ENCODE measurements at regions not wholly inside any gene's neighbourhood (a gene's known extent, or its start where the extent isn't known, plus 50 kb on each side); places are given as distances from the start of the nearest gene placed in this dataset.

DNA sequence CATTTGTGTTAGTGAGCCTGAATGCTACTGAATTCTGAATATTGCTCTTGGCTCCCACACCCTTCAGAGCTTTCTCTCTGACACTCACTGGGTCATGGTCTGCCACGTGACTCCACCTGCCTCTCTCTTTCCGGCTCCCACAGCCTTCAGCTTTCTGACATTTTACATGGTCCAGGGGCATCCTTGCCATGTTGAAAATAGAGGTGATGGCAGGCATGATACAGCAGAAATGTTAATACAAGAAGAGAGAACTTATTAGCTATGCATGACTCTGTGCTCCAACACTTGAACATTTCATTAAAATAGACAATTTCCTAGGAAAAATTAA is 90.3 kb upstream of the CLDN5 start:
- intact Hi-C loops (cut with micrococcal nuclease): no loop called here
- POLR2A ChIA-PET: interaction anchor here (0.7 to 2.5 kb wide), 5 partner anchors 9 to 31 kb away, joined by 3 to 7 read pairs (median 5); no protein-coding TSS in a partner anchor
- FAIRE-seq: no peak
- TF ChIP-seq ZNF699 (CRISPR knock-in tag; IDR thresholded peaks at IDR 0.05; ENCODE audit: insufficient replicate concordance) (no peak), NFE2 (IDR thresholded peaks at IDR 0.05; ENCODE audit: low read depth) (peak; percentile 61), USF2 (CRISPR knock-in tag; IDR thresholded peaks at IDR 0.05) (peak; percentile 83), EZH2 (IDR thresholded peaks at IDR 0.05; ENCODE audit: borderline replicate concordance, low read depth, low read length) (peak; percentile 98; the same call in 1 of the 2 replicates), USF1 (CRISPR knock-in tag; IDR thresholded peaks at IDR 0.05) (peak; percentile 80), ZNF408 (CRISPR knock-in tag; IDR thresholded peaks at IDR 0.05; ENCODE audit: low read depth) (no peak), ZNF639 (CRISPR knock-in tag; conservative IDR thresholded peaks at IDR 0.05 in 1 of 2, IDR thresholded peaks at IDR 0.05 in 1 of 2) (0 out of 4 replicates have a peak, but pooled peaks of 1 of the 2 experiments have one; percentile 34), DLX4 (CRISPR knock-in tag; IDR thresholded peaks at IDR 0.05) (no peak), MAFG (tag; conservative IDR thresholded peaks at IDR 0.05) (0 out of 2 replicates have a peak, but pooled peaks have one; percentile 30), BHLHE40 (IDR thresholded peaks at IDR 0.05; ENCODE audit: low read length) (peak; percentile 39), MAZ (CRISPR knock-in tag; conservative IDR thresholded peaks at IDR 0.05 in 1 of 2, IDR thresholded peaks at IDR 0.05 in 1 of 2) (no peak), RAD51 (IDR thresholded peaks at IDR 0.05; ENCODE audit: borderline replicate concordance, low read depth) (peak; percentile 73)
- TF ChIP-seq, protein P1, sequence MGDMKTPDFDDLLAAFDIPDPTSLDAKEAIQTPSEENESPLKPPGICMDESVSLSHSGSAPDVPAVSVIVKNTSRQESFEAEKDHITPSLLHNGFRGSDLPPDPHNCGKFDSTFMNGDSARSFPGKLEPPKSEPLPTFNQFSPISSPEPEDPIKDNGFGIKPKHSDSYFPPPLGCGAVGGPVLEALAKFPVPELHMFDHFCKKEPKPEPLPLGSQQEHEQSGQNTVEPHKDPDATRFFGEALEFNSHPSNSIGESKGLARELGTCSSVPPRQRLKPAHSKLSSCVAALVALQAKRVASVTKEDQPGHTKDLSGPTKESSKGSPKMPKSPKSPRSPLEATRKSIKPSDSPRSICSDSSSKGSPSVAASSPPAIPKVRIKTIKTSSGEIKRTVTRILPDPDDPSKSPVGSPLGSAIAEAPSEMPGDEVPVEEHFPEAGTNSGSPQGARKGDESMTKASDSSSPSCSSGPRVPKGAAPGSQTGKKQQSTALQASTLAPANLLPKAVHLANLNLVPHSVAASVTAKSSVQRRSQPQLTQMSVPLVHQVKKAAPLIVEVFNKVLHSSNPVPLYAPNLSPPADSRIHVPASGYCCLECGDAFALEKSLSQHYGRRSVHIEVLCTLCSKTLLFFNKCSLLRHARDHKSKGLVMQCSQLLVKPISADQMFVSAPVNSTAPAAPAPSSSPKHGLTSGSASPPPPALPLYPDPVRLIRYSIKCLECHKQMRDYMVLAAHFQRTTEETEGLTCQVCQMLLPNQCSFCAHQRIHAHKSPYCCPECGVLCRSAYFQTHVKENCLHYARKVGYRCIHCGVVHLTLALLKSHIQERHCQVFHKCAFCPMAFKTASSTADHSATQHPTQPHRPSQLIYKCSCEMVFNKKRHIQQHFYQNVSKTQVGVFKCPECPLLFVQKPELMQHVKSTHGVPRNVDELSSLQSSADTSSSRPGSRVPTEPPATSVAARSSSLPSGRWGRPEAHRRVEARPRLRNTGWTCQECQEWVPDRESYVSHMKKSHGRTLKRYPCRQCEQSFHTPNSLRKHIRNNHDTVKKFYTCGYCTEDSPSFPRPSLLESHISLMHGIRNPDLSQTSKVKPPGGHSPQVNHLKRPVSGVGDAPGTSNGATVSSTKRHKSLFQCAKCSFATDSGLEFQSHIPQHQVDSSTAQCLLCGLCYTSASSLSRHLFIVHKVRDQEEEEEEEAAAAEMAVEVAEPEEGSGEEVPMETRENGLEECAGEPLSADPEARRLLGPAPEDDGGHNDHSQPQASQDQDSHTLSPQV (IDR thresholded peaks at IDR 0.05): no peak
- TF ChIP-seq, protein P2, sequence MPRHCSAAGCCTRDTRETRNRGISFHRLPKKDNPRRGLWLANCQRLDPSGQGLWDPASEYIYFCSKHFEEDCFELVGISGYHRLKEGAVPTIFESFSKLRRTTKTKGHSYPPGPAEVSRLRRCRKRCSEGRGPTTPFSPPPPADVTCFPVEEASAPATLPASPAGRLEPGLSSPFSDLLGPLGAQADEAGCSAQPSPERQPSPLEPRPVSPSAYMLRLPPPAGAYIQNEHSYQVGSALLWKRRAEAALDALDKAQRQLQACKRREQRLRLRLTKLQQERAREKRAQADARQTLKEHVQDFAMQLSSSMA (CRISPR knock-in tag; IDR thresholded peaks at IDR 0.05): 0 out of 2 replicates have a peak, but pooled peaks have one; percentile 28

More for the DNA sequence above, 90.3 kb upstream of the CLDN5 start:
- no peaks in the 10 kb centered on the region for H3K9me3 ChIP-seq (replicated peaks; ENCODE audit: control insufficient read depth, insufficient read depth, low read depth, low read length)
- CTCF ChIA-PET (ENCODE audit: low intra/inter-chr PET ratio): no interaction called here
- no peak overlapping the region for H2AFZ ChIP-seq (ENCODE audit: low read depth, low read length)
- no peak overlapping the region for H3K4me2 ChIP-seq (ENCODE audit: insufficient read depth, low read length)
- 5% methylated on average over 2 of the region's 2 CpGs for WGBS (ENCODE audit: insufficient coverage, low coverage, missing lambda C conversion rate)
- H3K27me3 ChIP-seq (ENCODE audit: control insufficient read depth in 2 of 2, insufficient read depth in 2 of 2, low read length in 2 of 2): peaks cover 79 to 87% of the 10 kb centered on the region in 2 experiments
- no TSS peak for BruUV-seq (replicated peaks)
- ATAC-seq (no peak), DNase-seq (ENCODE audit: extremely low read depth in 1 of 4, low spot score in 3 of 4) (no peak)
- H3K36me3 ChIP-seq (ENCODE audit: control insufficient read depth, insufficient read depth, low read length): no peaks in the 10 kb centered on the region
- no peak overlapping the region for H3K27ac ChIP-seq (ENCODE audit: extremely low read depth, low read depth, low read length)
- H4K20me1 ChIP-seq (replicated peaks; ENCODE audit: control insufficient read depth, insufficient read depth, low read length): peaks cover 16% of the 10 kb centered on the region
- peaks cover 0 to 18% of the 10 kb centered on the region in 2 experiments; a peak in 3 of 5 replicates for H3K4me1 ChIP-seq (replicated peaks in 1 of 2; ENCODE audit: control insufficient read depth in 2 of 2, insufficient read depth in 2 of 2, low read length in 2 of 2)
- H3K4me3 ChIP-seq: no peak overlapping the region
- H3K9ac ChIP-seq (ENCODE audit: insufficient read depth in 1 of 2, low read depth in 2 of 2, low read length in 2 of 2): no peak overlapping the region
- no peaks in the 10 kb centered on the region for H3K79me2 ChIP-seq (ENCODE audit: control insufficient read depth, insufficient read depth, low read length)
- H3K9me1 ChIP-seq (ENCODE audit: control insufficient read depth, insufficient read depth, low read length): no peaks in the 10 kb centered on the region
- in situ Hi-C loops (cut with MboI): no loop called here
